ENCODE measurements at regions not wholly inside any gene's neighbourhood (a gene's known extent, or its start where the extent isn't known, plus 50 kb on each side); places are given as distances from the start of the nearest gene placed in this dataset.

DNA sequence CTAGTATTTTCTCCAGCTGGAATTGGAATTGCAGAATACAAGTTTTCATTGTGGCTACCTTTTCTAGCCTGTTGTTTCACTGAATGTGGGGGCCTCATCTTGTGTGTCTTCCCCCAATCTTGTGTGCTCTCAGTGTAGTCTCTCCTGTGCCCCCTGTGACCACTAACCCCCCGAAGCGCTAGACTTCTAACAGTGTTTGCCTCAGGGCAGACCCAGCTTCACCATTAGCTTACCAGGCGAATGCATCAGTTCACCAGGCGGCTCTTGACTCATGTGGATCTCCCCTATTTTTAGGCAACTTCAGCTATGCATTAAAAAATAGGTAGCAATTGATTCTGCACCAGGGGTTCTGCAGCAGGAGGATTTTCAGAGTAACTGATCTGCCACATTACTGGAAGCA, 376.2 kb upstream of the MEIS1 start:
- TF ChIP-seq, protein P1, sequence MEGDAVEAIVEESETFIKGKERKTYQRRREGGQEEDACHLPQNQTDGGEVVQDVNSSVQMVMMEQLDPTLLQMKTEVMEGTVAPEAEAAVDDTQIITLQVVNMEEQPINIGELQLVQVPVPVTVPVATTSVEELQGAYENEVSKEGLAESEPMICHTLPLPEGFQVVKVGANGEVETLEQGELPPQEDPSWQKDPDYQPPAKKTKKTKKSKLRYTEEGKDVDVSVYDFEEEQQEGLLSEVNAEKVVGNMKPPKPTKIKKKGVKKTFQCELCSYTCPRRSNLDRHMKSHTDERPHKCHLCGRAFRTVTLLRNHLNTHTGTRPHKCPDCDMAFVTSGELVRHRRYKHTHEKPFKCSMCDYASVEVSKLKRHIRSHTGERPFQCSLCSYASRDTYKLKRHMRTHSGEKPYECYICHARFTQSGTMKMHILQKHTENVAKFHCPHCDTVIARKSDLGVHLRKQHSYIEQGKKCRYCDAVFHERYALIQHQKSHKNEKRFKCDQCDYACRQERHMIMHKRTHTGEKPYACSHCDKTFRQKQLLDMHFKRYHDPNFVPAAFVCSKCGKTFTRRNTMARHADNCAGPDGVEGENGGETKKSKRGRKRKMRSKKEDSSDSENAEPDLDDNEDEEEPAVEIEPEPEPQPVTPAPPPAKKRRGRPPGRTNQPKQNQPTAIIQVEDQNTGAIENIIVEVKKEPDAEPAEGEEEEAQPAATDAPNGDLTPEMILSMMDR (IDR thresholded peaks at IDR 0.05): no peak
- no peak for TF ChIP-seq POLR2A (IDR thresholded peaks at IDR 0.05)
